PFSK-1 (cell line): ENCODE measurements at regions not wholly inside any gene's neighbourhood (a gene's known extent, or its start where the extent isn't known, plus 50 kb on each side); places are given as distances from the start of the nearest gene placed in this dataset.

Experiments used
- POLR2AphosphoS5 ChIP-seq: IDR thresholded peaks from 2 replicates; pipeline ENCODE4 v1.6.1; 2012; ENCODE audit warnings: low read depth, mild to moderate bottlenecking, control low read depth, low read length, moderate library complexity
- REST ChIP-seq, 2 experiments: IDR thresholded peaks; 2 replicates each; pipeline versions ENCODE4 v1.6.1 to v1.8.0; 2011 to 2012; ENCODE audit warnings: low read depth in 2 of 2, low read length in 2 of 2, control low read depth in 1 of 2, inconsistent platforms in 1 of 2, mild to moderate bottlenecking in 1 of 2, moderate library complexity in 1 of 2; ENCODE audit not compliant: insufficient read depth in 1 of 2
- SIN3A ChIP-seq: IDR thresholded peaks from 2 replicates; pipeline ENCODE4 v1.6.1; 2012; ENCODE audit warnings: mild to moderate bottlenecking, low read length, moderate library complexity, borderline replicate concordance; ENCODE audit not compliant: insufficient read depth
- TAF1 ChIP-seq: IDR thresholded peaks from 2 replicates; pipeline ENCODE4 v1.6.1; 2012; ENCODE audit warnings: low read length, control low read depth, borderline replicate concordance; ENCODE audit not compliant: insufficient read depth

- TF ChIP-seq SIN3A (no peak), POLR2AphosphoS5 (no peak), TAF1 (no peak), REST (IDR thresholded peaks at IDR 0.05; ENCODE audit: insufficient read depth in 1 of 2, low read depth in 2 of 2, low read length in 2 of 2) (no peak)
These were observed 510.1 kb upstream of the SLC39A10 start for GRCh38 chr2:195146761-195147541.
